OCI-LY3 (cell line): ENCODE measurements at regions not wholly inside any gene's neighbourhood (a gene's known extent, or its start where the extent isn't known, plus 50 kb on each side); places are given as distances from the start of the nearest gene placed in this dataset.

Experiments used
- H2AFZ ChIP-seq: fragments of 200-600, 300-600 bp; shearing (Covaris generic); 2 replicates; pipeline ENCODE4 v1.6.0; 2014; ENCODE audit warnings: antibody characterized with exemption, low read depth, low read length
- H3K27ac ChIP-seq: fragments of 200-600, 300-600 bp; sonication (generic); 2 replicates; pipeline ENCODE4 v1.5.1; 2014; ENCODE audit warnings: mild to moderate bottlenecking, low read length, moderate library complexity, mixed read lengths
- H3K27me3 ChIP-seq: fragments of 200-600, 300-600 bp; sonication (generic); 2 replicates; pipeline ENCODE4 v1.6.1; 2014; ENCODE audit warnings: low read depth, low read length, mixed read lengths
- H3K36me3 ChIP-seq: fragments of 200-600, 300-600 bp; sonication (generic); replicated peaks from 2 replicates; pipeline ENCODE3; 2014; ENCODE audit warnings: low read depth, low read length, mixed read lengths
- H3K4me1 ChIP-seq: fragments of 300-600, 200-600 bp; sonication (generic); 2 replicates; pipeline ENCODE4 v1.6.1; 2014; ENCODE audit warnings: low read length, mixed read lengths
- H3K4me2 ChIP-seq: fragments of 200-600, 300-600 bp; sonication (generic); 2 replicates; pipeline ENCODE4 v1.6.1; 2014; ENCODE audit warnings: low read length, mixed read lengths
- H3K4me3 ChIP-seq: fragments of 300-600, 200-600 bp; sonication (generic); 2 replicates; pipeline ENCODE4 v1.5.1; 2014; ENCODE audit warnings: antibody characterized with exemption, mild to moderate bottlenecking, low read length, moderate library complexity
- H3K79me2 ChIP-seq: fragments of 300-600, 200-600 bp; shearing (Covaris generic); 2 replicates; pipeline ENCODE4 v1.6.1; 2014; ENCODE audit warnings: mild to moderate bottlenecking, low read length, mixed read lengths
- H3K9ac ChIP-seq: fragments of 300-600, 200-600 bp; shearing (Covaris generic); 2 replicates; pipeline ENCODE4 v1.6.0; 2014; ENCODE audit warnings: mild to moderate bottlenecking, low read length, moderate library complexity
- H3K9me3 ChIP-seq: fragments of 200-600, 300-600 bp; shearing (Covaris generic); 2 replicates; pipeline ENCODE4 v1.6.1; 2014; ENCODE audit warnings: low read length, mixed read lengths; ENCODE audit not compliant: insufficient read depth
- H4K20me1 ChIP-seq: fragments of 200-600, 300-600 bp; sonication (generic); 2 replicates; pipeline ENCODE4 v1.6.1; 2016; ENCODE audit warnings: low read length, mixed read lengths; ENCODE audit not compliant: insufficient read depth
- CTCF ChIP-seq: fragments of 200-600, 300-600 bp; sonication (generic); IDR thresholded peaks from 2 replicates; pipeline ENCODE4 v1.5.1; 2014; ENCODE audit warnings: antibody characterized with exemption, low read length, low read depth
- EZH2phosphoT487 ChIP-seq: fragments of 200-600 bp; shearing (Covaris generic); IDR thresholded peaks from 2 replicates; pipeline ENCODE4 v1.6.1; 2018; ENCODE audit warnings: antibody characterized with exemption, mixed run types, low read depth

GRCh38 chr6:1515781-1516180 is 93.9 kb upstream of the FOXC1 start:
- no peak for TF ChIP-seq CTCF
- no peak for TF ChIP-seq EZH2phosphoT487
- no peaks in the 10 kb centered on the region for H3K27me3 ChIP-seq
- no peaks in the 10 kb centered on the region for H3K9me3 ChIP-seq
- H3K27ac ChIP-seq = no peak overlapping the region
- no peak overlapping the region for H3K9ac ChIP-seq
- H3K4me1 ChIP-seq = no peaks in the 10 kb centered on the region
- no peaks in the 10 kb centered on the region for H4K20me1 ChIP-seq
- H2AFZ ChIP-seq = no peak overlapping the region
- H3K36me3 ChIP-seq = no peaks in the 10 kb centered on the region
- no peak overlapping the region for H3K4me2 ChIP-seq
- no peak overlapping the region for H3K4me3 ChIP-seq
- no peaks in the 10 kb centered on the region for H3K79me2 ChIP-seq

- H3K4me3 ChIP-seq = no peak overlapping the region
- H3K27ac ChIP-seq = no peak overlapping the region
- H3K27me3 ChIP-seq = no peaks in the 10 kb centered on the region
- no peak overlapping the region for H2AFZ ChIP-seq
- H3K4me2 ChIP-seq = no peak overlapping the region
- no peaks in the 10 kb centered on the region for H4K20me1 ChIP-seq
- no peak overlapping the region for H3K9ac ChIP-seq
- H3K4me1 ChIP-seq = no peaks in the 10 kb centered on the region
- no peaks in the 10 kb centered on the region for H3K9me3 ChIP-seq
- H3K79me2 ChIP-seq = no peaks in the 10 kb centered on the region
- H3K36me3 ChIP-seq = no peaks in the 10 kb centered on the region
- TF ChIP-seq EZH2phosphoT487 (no peak), CTCF (no peak)
Observed at GRCh38 chr6:1516742-1517520, 92.8 kb upstream of the FOXC1 start.

GRCh38 chr6:1518855-1519254 is 90.9 kb upstream of the FOXC1 start:
- no peaks in the 10 kb centered on the region for H3K4me1 ChIP-seq
- no peak overlapping the region for H2AFZ ChIP-seq
- H3K9me3 ChIP-seq = no peaks in the 10 kb centered on the region
- no peaks in the 10 kb centered on the region for H3K79me2 ChIP-seq
- no peak overlapping the region for H3K4me2 ChIP-seq
- no peaks in the 10 kb centered on the region for H3K36me3 ChIP-seq
- no peak overlapping the region for H3K27ac ChIP-seq
- H3K27me3 ChIP-seq = no peaks in the 10 kb centered on the region
- no peak overlapping the region for H3K4me3 ChIP-seq
- TF ChIP-seq CTCF (no peak), EZH2phosphoT487 (no peak)
- no peaks in the 10 kb centered on the region for H4K20me1 ChIP-seq
- H3K9ac ChIP-seq = no peak overlapping the region

- Histone ChIP-seq H3K36me3 (no peaks in the 10 kb centered on the region), H4K20me1 (no peaks in the 10 kb centered on the region), H3K4me2 (no peak overlapping the region), H3K79me2 (no peaks in the 10 kb centered on the region), H3K27ac (no peak overlapping the region), H3K27me3 (no peaks in the 10 kb centered on the region), H3K9ac (no peak overlapping the region), H3K4me3 (no peak overlapping the region), H2AFZ (no peak overlapping the region), H3K4me1 (no peaks in the 10 kb centered on the region), H3K9me3 (no peaks in the 10 kb centered on the region)
- TF ChIP-seq EZH2phosphoT487 (no peak), CTCF (no peak)
Observed at GRCh38 chr6:1519597-1519996, 90.1 kb upstream of the FOXC1 start.
